Inflammatory macrophage (primary cell): ENCODE measurements at regions not wholly inside any gene's neighbourhood (a gene's known extent, or its start where the extent isn't known, plus 50 kb on each side); places are given as distances from the start of the nearest gene placed in this dataset.

ENCODE experiments used
- DNase-seq, 2 donors: peaks; one replicate each; pipeline ENCODE4 v3.0.0-alpha.2; 2020 to 2022

DNA sequence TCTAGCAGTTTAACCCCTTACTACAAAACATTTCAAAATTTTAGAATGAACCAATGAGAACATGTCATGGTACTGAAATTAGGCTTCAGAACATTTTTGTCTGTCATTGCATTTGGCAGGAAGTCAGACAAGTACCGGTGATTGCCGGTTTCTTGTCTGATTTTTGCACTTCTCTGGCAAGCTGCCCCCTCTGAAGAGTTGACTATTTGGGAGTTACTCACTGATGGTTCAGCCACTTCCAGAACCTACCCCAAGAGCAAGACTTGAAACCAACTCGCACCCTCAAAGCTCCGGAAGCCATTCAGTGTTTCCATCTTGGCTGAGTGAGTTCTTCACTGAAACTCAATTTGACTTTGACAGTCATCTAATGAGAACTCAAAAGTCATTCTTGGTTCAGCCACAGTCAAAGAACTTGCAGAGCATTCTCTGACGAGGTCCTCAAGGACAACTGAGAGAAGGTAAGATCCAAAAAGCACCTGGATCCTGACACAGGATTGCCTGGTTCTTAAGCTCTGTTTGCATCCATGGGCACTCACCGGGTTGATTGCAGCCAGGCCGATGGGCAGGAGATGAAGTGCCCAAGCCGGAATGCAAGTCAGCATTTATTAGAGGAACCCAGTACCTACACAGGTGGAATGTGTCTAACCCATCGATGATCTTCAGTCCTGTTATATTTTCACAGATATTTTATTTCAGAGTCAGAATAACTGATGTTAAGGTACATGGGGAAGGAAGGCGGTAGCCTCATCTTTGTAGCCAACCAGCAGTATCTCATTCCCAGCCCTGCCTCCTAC, 93.6 kb downstream of the USP22 start:
- no peak for DNase-seq
